ENCODE measurements at regions not wholly inside any gene's neighbourhood (a gene's known extent, or its start where the extent isn't known, plus 50 kb on each side); places are given as distances from the start of the nearest gene placed in this dataset.

GRCh38 chr1:11407301-11407994, 71.5 kb upstream of the DISP3 start:
- H3K27me3 ChIP-seq (replicated peaks): no peaks in the 10 kb centered on the region
- DNase-seq: no peak
- no peak for TF ChIP-seq CTCF (IDR thresholded peaks at IDR 0.05; ENCODE audit: low read depth, low read length, missing control alignments)
- H3K27ac ChIP-seq: no peak overlapping the region
- no peak overlapping the region for H3K4me3 ChIP-seq (ENCODE audit: low read depth, low read length)
- in situ Hi-C loops (cut with HindIII; ENCODE audit: low pct_ligation_motif_present, low sequenced_read_pairs): no loop called here
- H3K36me3 ChIP-seq (replicated peaks): no peaks in the 10 kb centered on the region

- Histone ChIP-seq H3K27me3 (replicated peaks) (no peaks in the 10 kb centered on the region), H3K36me3 (replicated peaks) (no peaks in the 10 kb centered on the region), H3K27ac (no peak overlapping the region), H3K4me3 (ENCODE audit: low read depth, low read length) (no peak overlapping the region)
- no peak for TF ChIP-seq CTCF (IDR thresholded peaks at IDR 0.05; ENCODE audit: low read depth, low read length, missing control alignments)
- no peak for DNase-seq
- in situ Hi-C loops (cut with HindIII; ENCODE audit: low pct_ligation_motif_present, low sequenced_read_pairs): no loop called here
Measured at GRCh38 chr1:11412141-11412540, 66.8 kb upstream of the DISP3 start.

GRCh38 chr1:11413986-11414391, 65.0 kb upstream of the DISP3 start:
- H3K27ac ChIP-seq: no peak overlapping the region
- no peaks in the 10 kb centered on the region for H3K36me3 ChIP-seq (replicated peaks)
- in situ Hi-C loops (cut with HindIII; ENCODE audit: low pct_ligation_motif_present, low sequenced_read_pairs): no loop called here
- no peaks in the 10 kb centered on the region for H3K27me3 ChIP-seq (replicated peaks)
- no peak overlapping the region for H3K4me3 ChIP-seq (ENCODE audit: low read depth, low read length)
- no peak for TF ChIP-seq CTCF (IDR thresholded peaks at IDR 0.05; ENCODE audit: low read depth, low read length, missing control alignments)
- DNase-seq: no peak

- no peak overlapping the region for H3K4me3 ChIP-seq (ENCODE audit: low read depth, low read length)
- in situ Hi-C loops (cut with HindIII; ENCODE audit: low pct_ligation_motif_present, low sequenced_read_pairs): no loop called here
- no peaks in the 10 kb centered on the region for H3K36me3 ChIP-seq (replicated peaks)
- H3K27ac ChIP-seq: no peak overlapping the region
- no peaks in the 10 kb centered on the region for H3K27me3 ChIP-seq (replicated peaks)
- DNase-seq: no peak
- peak; percentile 3 for TF ChIP-seq CTCF (IDR thresholded peaks at IDR 0.05; ENCODE audit: low read depth, low read length, missing control alignments)
Measured at GRCh38 chr1:11414926-11415538, 63.9 kb upstream of the DISP3 start.

- Histone ChIP-seq H3K27me3 (replicated peaks) (no peaks in the 10 kb centered on the region), H3K4me3 (ENCODE audit: low read depth, low read length) (no peak overlapping the region), H3K27ac (no peak overlapping the region), H3K36me3 (replicated peaks) (no peaks in the 10 kb centered on the region)
- no peak for TF ChIP-seq CTCF (IDR thresholded peaks at IDR 0.05; ENCODE audit: low read depth, low read length, missing control alignments)
- in situ Hi-C loops (cut with HindIII; ENCODE audit: low pct_ligation_motif_present, low sequenced_read_pairs): no loop called here
- no peak for DNase-seq
Measured at GRCh38 chr1:11417162-11417561, 61.8 kb upstream of the DISP3 start.
